Prostate gland (tissue), 2 donors: ENCODE measurements at regions not wholly inside any gene's neighbourhood (a gene's known extent, or its start where the extent isn't known, plus 50 kb on each side); places are given as distances from the start of the nearest gene placed in this dataset.

Experiments
- DNase-seq: peaks from one replicate; pipeline ENCODE4 v3.0.0-alpha.2; 2019; ENCODE audit warnings: low spot score
- H3K27ac ChIP-seq, 2 donors: fragments of 200-600 bp; sonication (generic); 2 replicates each; pipeline ENCODE4 v1.5.1; 2017 to 2019
- H3K27me3 ChIP-seq: fragments of 200-600 bp; sonication (generic); replicated peaks from 2 replicates; pipeline ENCODE4 v1.5.1; 2019; ENCODE audit not compliant: insufficient read depth
- H3K36me3 ChIP-seq, 2 donors: fragments of 200-600 bp; sonication (generic); 1 replicate in 1 of 2; 2 replicates in 1 of 2; pipeline versions ENCODE4 v1.5.1 to v1.8.1; 2017 to 2019
- H3K4me1 ChIP-seq: fragments of 200-600 bp; sonication (generic); replicated peaks from 2 replicates; pipeline ENCODE4 v1.5.1; 2019
- H3K4me3 ChIP-seq, 2 donors: fragments of 200-600 bp; sonication (generic); 2 replicates each; pipeline ENCODE4 v1.5.1; 2017 to 2019
- H3K9me3 ChIP-seq: fragments of 200-600 bp; sonication (generic); 2 replicates; pipeline ENCODE4 v1.5.1; 2017
- CTCF ChIP-seq, 4 experiments: fragments of 200-600 bp in 2 of 4; fragments of 450-650 bp in 2 of 4; sonication (generic) in 2 of 4; IDR thresholded peaks; 1 replicate in 3 of 4; 2 replicates in 1 of 4; pipeline ENCODE4 v1.5.1; 2016 to 2019; ENCODE audit warnings: antibody characterized with exemption in 4 of 4, mild to moderate bottlenecking in 2 of 4, moderate library complexity in 2 of 4
- POLR2A ChIP-seq: fragments of 450-650 bp; IDR thresholded peaks from one replicate; pipeline ENCODE4 v1.6.1; 2016; ENCODE audit warnings: antibody characterized with exemption, mild to moderate bottlenecking
- POLR2AphosphoS5 ChIP-seq: sonication (generic); formaldehyde crosslinking; IDR thresholded peaks from one replicate; pipeline ENCODE4 v1.6.1; 2017; ENCODE audit warnings: antibody characterized with exemption
- WGBS: methylation state at CpG from one replicate; pipeline ENCODE4 v1.1.5; 2018; 5-methylcytosine and 5-hydroxymethylcytosine counted together
- intact Hi-C: fragments of 100-400 bp; cut with DNase I; formaldehyde crosslinking; loops from one replicate; pipeline ENCODE4 v1.14.2; 2022

- WGBS: 16% methylated on average over 11 of the region's 11 CpGs
- TF ChIP-seq CTCF (IDR thresholded peaks at IDR 0.05): no peak
- TF ChIP-seq POLR2AphosphoS5: peak; percentile 56
- Histone ChIP-seq H3K36me3 (no peaks in the 10 kb centered on the region), H3K27me3 (no peaks in the 10 kb centered on the region), H3K4me1 (peaks cover 6% of the 10 kb centered on the region), H3K9me3 (no peaks in the 10 kb centered on the region), H3K4me3 (peak overlapping the region in 1 of 2 donors; percentile 7), H3K27ac (peak overlapping the region; percentile 67)
- intact Hi-C loops: no loop called here
- peak; percentile 38 for DNase-seq
Observed at GRCh38 chr10:3935141-3935540, 150.1 kb upstream of the KLF6 start.

- Histone ChIP-seq H3K4me3 (no peak overlapping the region), H3K27me3 (no peaks in the 10 kb centered on the region), H3K36me3 (no peaks in the 10 kb centered on the region), H3K27ac (no peak overlapping the region), H3K4me1 (peaks cover 6% of the 10 kb centered on the region), H3K9me3 (no peaks in the 10 kb centered on the region)
- 97% methylated on average over 4 of the region's 4 CpGs for WGBS
- no peak for TF ChIP-seq POLR2AphosphoS5
- TF ChIP-seq POLR2A: no peak
- no peak for TF ChIP-seq CTCF (IDR thresholded peaks at IDR 0.05)
- DNase-seq: no peak
- intact Hi-C loops: no loop called here
Observed at GRCh38 chr10:3933733-3934132, 148.7 kb upstream of the KLF6 start.

DNA sequence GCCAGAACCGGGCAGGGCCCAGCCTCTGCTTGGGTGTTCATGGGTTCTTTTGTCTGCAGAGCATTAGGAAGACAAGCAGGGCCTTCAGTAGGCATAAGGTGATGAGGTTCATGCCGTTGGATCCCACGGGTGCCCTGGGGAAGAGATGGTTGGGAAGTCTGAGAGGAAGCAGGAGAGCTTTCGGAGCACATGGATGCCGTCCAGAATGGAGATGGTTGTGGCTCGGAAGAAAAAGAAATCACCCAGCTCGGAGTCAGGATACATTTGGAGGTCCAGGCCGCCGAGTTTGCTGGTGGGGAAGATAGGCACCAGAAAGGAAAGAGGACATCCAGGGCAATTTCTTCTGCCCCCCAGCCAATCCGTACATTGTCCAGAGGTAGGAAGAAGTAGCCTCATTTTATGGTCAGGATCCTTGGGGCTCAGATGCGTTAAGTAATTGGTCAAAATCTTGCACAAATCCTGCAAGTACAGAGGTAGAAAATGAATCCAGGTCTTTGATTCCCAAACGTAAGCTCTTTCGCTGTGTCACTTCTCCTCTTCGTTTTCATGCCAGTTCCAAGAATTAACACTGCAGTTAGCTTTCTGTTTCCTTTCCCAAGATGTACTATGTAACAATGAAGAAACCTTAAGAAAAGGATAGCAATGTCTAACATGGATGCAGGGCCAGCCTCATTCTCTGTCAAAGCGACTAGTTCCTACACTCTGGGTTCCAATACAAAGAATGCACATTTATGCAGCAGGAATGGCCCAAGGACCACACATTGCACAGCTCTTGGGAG, 147.8 kb upstream of the KLF6 start:
- intact Hi-C loops: no loop called here
- Histone ChIP-seq H3K27ac (no peak overlapping the region), H3K4me1 (peaks cover 6% of the 10 kb centered on the region), H3K36me3 (no peaks in the 10 kb centered on the region), H3K27me3 (no peaks in the 10 kb centered on the region), H3K9me3 (no peaks in the 10 kb centered on the region), H3K4me3 (no peak overlapping the region)
- DNase-seq: no peak
- TF ChIP-seq POLR2AphosphoS5 (no peak), POLR2A (no peak), CTCF (IDR thresholded peaks at IDR 0.05) (no peak)
- 91% methylated on average over 15 of the region's 15 CpGs for WGBS

DNA sequence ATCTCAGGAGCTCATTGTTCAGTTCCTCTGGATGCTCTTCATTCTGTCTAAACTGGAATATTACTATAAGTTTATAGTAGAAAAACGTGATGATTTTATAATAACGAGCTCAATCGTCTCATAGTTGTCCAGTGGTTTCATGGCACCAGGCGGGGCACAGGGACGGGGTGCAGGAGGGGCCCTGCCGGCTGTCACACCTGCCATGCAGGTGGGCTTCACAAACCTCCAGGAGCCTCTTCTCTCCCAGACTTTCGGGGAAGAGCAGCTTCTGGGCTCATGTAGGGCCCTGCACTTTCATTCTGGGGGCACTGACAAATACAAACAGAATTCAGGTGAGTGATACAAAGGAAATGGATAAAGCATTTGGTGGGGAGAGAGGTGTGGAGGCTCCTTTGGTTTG, 146.9 kb upstream of the KLF6 start:
- H3K4me3 ChIP-seq: no peak overlapping the region
- no peaks in the 10 kb centered on the region for H3K36me3 ChIP-seq
- no peaks in the 10 kb centered on the region for H3K27me3 ChIP-seq
- peaks cover 6% of the 10 kb centered on the region for H3K4me1 ChIP-seq
- intact Hi-C loops: no loop called here
- WGBS: 89% methylated on average over 7 of the region's 7 CpGs
- no peak for DNase-seq
- no peaks in the 10 kb centered on the region for H3K9me3 ChIP-seq
- TF ChIP-seq POLR2A (no peak), CTCF (IDR thresholded peaks at IDR 0.05) (no peak), POLR2AphosphoS5 (no peak)
- no peak overlapping the region for H3K27ac ChIP-seq

GRCh38 chr10:3931224-3931623, 146.2 kb upstream of the KLF6 start:
- intact Hi-C loops: no loop called here
- no peak for DNase-seq
- TF ChIP-seq POLR2A (no peak), POLR2AphosphoS5 (no peak), CTCF (IDR thresholded peaks at IDR 0.05) (no peak)
- Histone ChIP-seq H3K4me1 (peaks cover 6% of the 10 kb centered on the region), H3K27me3 (no peaks in the 10 kb centered on the region), H3K27ac (no peak overlapping the region), H3K4me3 (no peak overlapping the region), H3K9me3 (no peaks in the 10 kb centered on the region), H3K36me3 (no peaks in the 10 kb centered on the region)
- 77% methylated on average over 6 of the region's 6 CpGs for WGBS
